DOHH2 (cell line): ENCODE measurements at regions not wholly inside any gene's neighbourhood (a gene's known extent, or its start where the extent isn't known, plus 50 kb on each side); places are given as distances from the start of the nearest gene placed in this dataset.

Experiments
- H3F3A ChIP-seq: fragments of 200-600 bp; sonication (generic), shearing (Covaris generic); 2 replicates; pipeline ENCODE4 v1.6.0; 2016; ENCODE audit warnings: antibody characterized with exemption, mild to moderate bottlenecking; ENCODE audit not compliant: control insufficient read depth, insufficient read depth
- H3K27ac ChIP-seq: fragments of 200-600 bp; sonication (generic); 2 replicates; pipeline ENCODE4 v1.5.1; 2014; ENCODE audit warnings: low read depth, mild to moderate bottlenecking, low read length, moderate library complexity
- H3K27me3 ChIP-seq: fragments of 200-600 bp; sonication (generic); 2 replicates; pipeline ENCODE4 v1.6.1; 2014; ENCODE audit warnings: mild to moderate bottlenecking, low read length, mixed read lengths; ENCODE audit not compliant: control insufficient read depth
- H3K36me3 ChIP-seq: fragments of 200-600 bp; sonication (generic); 2 replicates; pipeline ENCODE4 v1.6.1; 2014; ENCODE audit warnings: mild to moderate bottlenecking, low read length, moderate library complexity, mixed read lengths; ENCODE audit not compliant: control insufficient read depth
- H3K4me1 ChIP-seq: fragments of 200-600 bp; sonication (generic); 2 replicates; pipeline ENCODE4 v1.6.1; 2014; ENCODE audit warnings: mild to moderate bottlenecking, low read length, mixed read lengths; ENCODE audit not compliant: control insufficient read depth
- H3K4me2 ChIP-seq: fragments of 200-600 bp; sonication (generic); 2 replicates; pipeline ENCODE4 v1.6.0; 2014; ENCODE audit warnings: mild to moderate bottlenecking, low read length, moderate library complexity
- H3K4me3 ChIP-seq: fragments of 200-600 bp; sonication (generic); 2 replicates; pipeline ENCODE4 v1.5.1; 2014; ENCODE audit warnings: mild to moderate bottlenecking, low read length, mixed read lengths
- H3K79me2 ChIP-seq: fragments of 200-600 bp; sonication (generic); 2 replicates; pipeline ENCODE4 v1.6.1; 2014; ENCODE audit warnings: mild to moderate bottlenecking, low read length, mixed read lengths; ENCODE audit not compliant: control insufficient read depth
- H3K9me2 ChIP-seq: fragments of 200-600 bp; sonication (generic); replicated peaks from 2 replicates; pipeline ENCODE4 v1.6.1; 2014; ENCODE audit warnings: mild to moderate bottlenecking, low read length, mixed read lengths; ENCODE audit not compliant: control insufficient read depth
- H3K9me3 ChIP-seq: fragments of 200-600 bp; sonication (generic); 2 replicates; pipeline ENCODE4 v1.6.1; 2014; ENCODE audit warnings: antibody characterized with exemption, low read length, mixed read lengths; ENCODE audit not compliant: control insufficient read depth, insufficient read depth
- H4K20me1 ChIP-seq: fragments of 200-600 bp; sonication (generic); 2 replicates; pipeline ENCODE4 v1.6.0; 2014; ENCODE audit warnings: low read depth, mild to moderate bottlenecking, antibody characterized with exemption, low read length, moderate library complexity; ENCODE audit not compliant: control insufficient read depth, insufficient read depth
- EZH2phosphoT487 ChIP-seq: fragments of 200-600 bp; sonication (generic); IDR thresholded peaks from 2 replicates; pipeline ENCODE4 v1.6.1; 2017; ENCODE audit warnings: borderline replicate concordance, mild to moderate bottlenecking, antibody characterized with exemption, low read length, moderate library complexity, mixed read lengths
- TF ChIP-seq, protein P1 (sequence below): fragments of 200-600 bp; sonication (generic); IDR thresholded peaks from one replicate; pipeline ENCODE4 v1.5.1; 2014; ENCODE audit warnings: antibody characterized with exemption, mild to moderate bottlenecking, low read depth, low read length; ENCODE audit not compliant: poor library complexity, severe bottlenecking

DNA sequence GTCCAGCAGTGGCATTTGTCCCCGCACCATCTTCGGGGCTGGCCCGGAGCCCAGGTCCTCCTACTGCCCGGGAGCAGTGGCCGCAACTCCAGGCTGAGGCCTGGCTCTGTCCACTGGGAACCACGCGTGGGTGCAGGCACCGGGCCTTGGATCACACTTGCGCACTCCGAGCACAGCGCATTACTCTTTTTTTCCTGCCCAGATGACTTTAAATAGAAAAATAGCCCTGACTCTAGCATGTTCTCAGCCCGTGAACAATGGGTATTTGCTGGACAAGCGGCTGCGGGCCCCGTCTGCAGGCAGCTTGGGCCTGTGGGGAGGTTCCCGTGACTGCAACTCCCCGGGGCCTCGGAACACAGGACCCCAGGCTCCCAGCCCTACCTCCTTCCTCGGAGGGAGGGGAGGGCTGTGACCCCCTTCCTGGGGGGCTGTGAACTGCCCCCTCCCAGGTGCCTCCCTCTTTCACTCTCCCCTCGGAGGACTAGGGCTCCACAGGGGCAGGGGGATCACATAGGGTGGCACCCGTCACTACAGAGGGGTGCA is 162.2 kb downstream of the TBXT start:
- no peak overlapping the region for H3K4me3 ChIP-seq
- no peak overlapping the region for H3K27ac ChIP-seq
- no peaks in the 10 kb centered on the region for H4K20me1 ChIP-seq
- no peaks in the 10 kb centered on the region for H3K79me2 ChIP-seq
- H3K4me1 ChIP-seq: no peaks in the 10 kb centered on the region
- no peaks in the 10 kb centered on the region; the same call in 1 of the 2 replicates for H3K27me3 ChIP-seq
- TF ChIP-seq EZH2phosphoT487: no peak
- TF ChIP-seq, protein P1, sequence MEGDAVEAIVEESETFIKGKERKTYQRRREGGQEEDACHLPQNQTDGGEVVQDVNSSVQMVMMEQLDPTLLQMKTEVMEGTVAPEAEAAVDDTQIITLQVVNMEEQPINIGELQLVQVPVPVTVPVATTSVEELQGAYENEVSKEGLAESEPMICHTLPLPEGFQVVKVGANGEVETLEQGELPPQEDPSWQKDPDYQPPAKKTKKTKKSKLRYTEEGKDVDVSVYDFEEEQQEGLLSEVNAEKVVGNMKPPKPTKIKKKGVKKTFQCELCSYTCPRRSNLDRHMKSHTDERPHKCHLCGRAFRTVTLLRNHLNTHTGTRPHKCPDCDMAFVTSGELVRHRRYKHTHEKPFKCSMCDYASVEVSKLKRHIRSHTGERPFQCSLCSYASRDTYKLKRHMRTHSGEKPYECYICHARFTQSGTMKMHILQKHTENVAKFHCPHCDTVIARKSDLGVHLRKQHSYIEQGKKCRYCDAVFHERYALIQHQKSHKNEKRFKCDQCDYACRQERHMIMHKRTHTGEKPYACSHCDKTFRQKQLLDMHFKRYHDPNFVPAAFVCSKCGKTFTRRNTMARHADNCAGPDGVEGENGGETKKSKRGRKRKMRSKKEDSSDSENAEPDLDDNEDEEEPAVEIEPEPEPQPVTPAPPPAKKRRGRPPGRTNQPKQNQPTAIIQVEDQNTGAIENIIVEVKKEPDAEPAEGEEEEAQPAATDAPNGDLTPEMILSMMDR: no peak
- no peaks in the 10 kb centered on the region for H3K9me2 ChIP-seq
- no peak overlapping the region for H3K4me2 ChIP-seq
- H3F3A ChIP-seq: no peaks in the 10 kb centered on the region
- H3K36me3 ChIP-seq: no peaks in the 10 kb centered on the region
- no peaks in the 10 kb centered on the region for H3K9me3 ChIP-seq

DNA sequence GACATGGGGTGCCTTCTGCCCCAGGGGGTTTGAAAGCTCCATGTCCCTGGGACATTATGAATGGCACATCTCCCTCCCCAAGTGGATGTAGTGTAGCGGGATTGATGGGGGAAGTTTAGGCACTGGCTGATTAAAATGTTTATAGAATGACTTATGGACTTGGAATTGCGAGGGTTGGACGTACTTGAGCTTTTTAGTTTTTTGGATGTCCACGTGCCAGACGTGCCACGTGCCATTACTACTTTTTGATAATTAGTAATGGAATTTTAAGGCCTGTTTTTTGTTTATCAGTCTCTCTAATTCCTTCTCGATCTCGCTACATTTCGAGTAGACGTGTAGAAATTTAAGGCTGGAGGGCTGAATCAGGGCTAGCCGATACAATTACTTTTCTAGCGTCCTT is 162.8 kb downstream of the TBXT start:
- H3K4me2 ChIP-seq: no peak overlapping the region
- H3K36me3 ChIP-seq: no peaks in the 10 kb centered on the region
- no peaks in the 10 kb centered on the region for H3F3A ChIP-seq
- no peaks in the 10 kb centered on the region for H3K9me2 ChIP-seq
- H3K4me3 ChIP-seq: no peak overlapping the region
- no peaks in the 10 kb centered on the region for H3K4me1 ChIP-seq
- H3K27me3 ChIP-seq: no peaks in the 10 kb centered on the region; the same call in 1 of the 2 replicates
- H3K27ac ChIP-seq: no peak overlapping the region
- no peaks in the 10 kb centered on the region for H4K20me1 ChIP-seq
- no peaks in the 10 kb centered on the region for H3K79me2 ChIP-seq
- no peaks in the 10 kb centered on the region for H3K9me3 ChIP-seq
- TF ChIP-seq EZH2phosphoT487: no peak

DNA sequence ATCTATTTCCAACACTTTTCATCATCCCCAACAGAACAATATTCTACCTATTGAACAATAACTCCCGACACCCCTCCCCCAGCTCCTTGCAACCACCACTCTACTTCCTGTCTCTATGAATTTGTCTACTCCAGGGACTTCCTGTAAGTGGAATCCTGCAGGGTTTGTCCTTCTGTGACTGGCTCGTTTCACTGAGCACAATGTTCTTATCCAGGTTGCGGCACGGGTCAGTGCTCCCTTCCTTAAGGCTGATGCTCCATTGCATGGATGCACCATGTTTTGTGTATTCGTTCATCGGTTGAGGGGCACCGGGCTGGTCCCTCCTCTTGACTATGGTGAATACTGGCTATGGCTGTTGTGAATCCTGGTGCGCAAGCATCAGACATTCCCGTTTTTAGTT is 163.2 kb downstream of the TBXT start:
- H3K4me1 ChIP-seq: no peaks in the 10 kb centered on the region
- H3K79me2 ChIP-seq: no peaks in the 10 kb centered on the region
- H3K36me3 ChIP-seq: no peaks in the 10 kb centered on the region
- TF ChIP-seq, protein P1: no peak
- TF ChIP-seq EZH2phosphoT487: no peak
- no peaks in the 10 kb centered on the region; the same call in 1 of the 2 replicates for H3K27me3 ChIP-seq
- H3K9me2 ChIP-seq: no peaks in the 10 kb centered on the region
- no peak overlapping the region for H3K27ac ChIP-seq
- no peaks in the 10 kb centered on the region for H3K9me3 ChIP-seq
- H4K20me1 ChIP-seq: no peaks in the 10 kb centered on the region
- H3F3A ChIP-seq: no peaks in the 10 kb centered on the region
- no peak overlapping the region for H3K4me3 ChIP-seq
- H3K4me2 ChIP-seq: no peak overlapping the region

DNA sequence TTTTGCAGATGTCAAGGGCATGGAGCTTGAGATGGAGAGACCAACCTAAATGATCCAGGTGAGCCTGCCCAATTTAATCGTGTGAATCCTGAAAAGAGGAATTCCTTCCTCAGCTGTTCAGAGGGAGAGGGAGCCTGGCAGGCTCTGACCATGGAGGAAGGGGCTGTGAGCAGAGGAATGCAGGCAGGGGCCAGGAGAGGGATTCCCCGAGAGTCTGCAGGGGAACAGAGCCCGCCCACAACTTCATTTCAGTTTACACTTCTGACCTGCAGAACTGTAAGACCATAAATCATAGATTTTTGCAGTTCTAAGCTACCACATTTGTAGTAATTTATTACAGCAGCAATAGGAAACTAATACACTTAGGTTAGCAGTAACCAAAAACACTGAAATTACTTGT is 164.1 kb downstream of the TBXT start:
- H3K27ac ChIP-seq: no peak overlapping the region
- no peaks in the 10 kb centered on the region for H3K36me3 ChIP-seq
- no peaks in the 10 kb centered on the region for H3K9me2 ChIP-seq
- H3K27me3 ChIP-seq: no peaks in the 10 kb centered on the region; the same call in 1 of the 2 replicates
- H3K4me3 ChIP-seq: no peak overlapping the region
- no peaks in the 10 kb centered on the region for H3K4me1 ChIP-seq
- no peaks in the 10 kb centered on the region for H4K20me1 ChIP-seq
- no peak overlapping the region for H3K4me2 ChIP-seq
- no peaks in the 10 kb centered on the region for H3K9me3 ChIP-seq
- TF ChIP-seq, protein P1: no peak
- H3K79me2 ChIP-seq: no peaks in the 10 kb centered on the region
- H3F3A ChIP-seq: no peaks in the 10 kb centered on the region
